ENCODE measurements at regions not wholly inside any gene's neighbourhood (a gene's known extent, or its start where the extent isn't known, plus 50 kb on each side); places are given as distances from the start of the nearest gene placed in this dataset.

GRCh38 chr4:53688186-53688790 lies 97.0 kb upstream of the LNX1 start:
- DNase-seq (ENCODE audit: low read depth) = no peak

GRCh38 chr4:53686521-53686920 lies 95.2 kb upstream of the LNX1 start:
- DNase-seq (ENCODE audit: low read depth) = no peak

DNA sequence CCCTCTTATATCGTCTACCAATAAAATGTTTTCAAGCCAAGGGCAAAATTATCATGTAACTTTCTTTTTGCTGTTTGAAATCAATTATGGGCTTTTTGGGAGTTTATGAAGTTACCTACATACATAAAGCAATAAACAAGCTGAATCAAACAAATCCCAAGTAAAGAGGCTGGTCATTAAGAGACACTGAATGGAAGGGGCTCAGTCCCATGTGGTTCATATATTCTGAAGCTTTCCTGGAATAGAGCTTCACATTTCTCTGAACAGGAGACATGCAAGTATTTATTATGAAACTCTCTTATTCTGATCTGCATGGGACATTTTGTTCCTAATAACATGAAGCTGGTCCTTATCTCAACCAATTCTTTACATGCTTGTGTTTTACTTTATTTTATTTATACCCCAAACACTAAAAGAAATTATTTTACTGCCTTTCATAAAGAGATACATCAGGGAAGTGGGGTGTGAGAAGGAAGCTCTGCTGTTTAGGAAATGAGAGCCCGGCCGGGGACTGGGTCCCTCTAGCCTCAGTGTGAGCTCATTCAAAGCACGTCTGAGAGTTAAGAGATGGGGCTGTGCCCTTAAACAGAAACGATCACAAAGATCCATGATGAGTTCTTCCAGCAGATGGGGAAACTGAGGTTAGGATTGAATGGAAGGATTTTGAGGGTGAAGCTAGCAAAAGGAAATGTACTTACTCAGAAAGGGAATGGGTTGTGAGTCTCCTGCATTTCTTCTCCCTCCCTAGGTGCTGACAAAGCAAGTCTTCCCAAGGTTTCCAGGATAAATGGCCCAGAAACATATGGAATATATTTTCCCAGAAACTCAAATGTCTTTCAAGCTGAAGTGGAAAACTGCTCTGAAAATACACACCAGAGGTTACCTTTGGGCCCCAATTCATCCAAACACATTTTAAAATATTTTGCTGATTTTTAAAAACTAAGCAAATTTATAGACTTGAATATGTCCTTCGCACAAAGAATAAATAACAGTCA lies 93.1 kb upstream of the LNX1 start:
- DNase-seq (ENCODE audit: low read depth) = no peak

GRCh38 chr4:53682908-53683307 lies 91.6 kb upstream of the LNX1 start:
- DNase-seq (ENCODE audit: low read depth) = no peak

GRCh38 chr4:53682196-53682595 lies 90.9 kb upstream of the LNX1 start:
- no peak for DNase-seq (ENCODE audit: low read depth)

- DNase-seq (ENCODE audit: low read depth) = no peak
Observed at GRCh38 chr4:53680598-53680997, 89.3 kb upstream of the LNX1 start.

DNA sequence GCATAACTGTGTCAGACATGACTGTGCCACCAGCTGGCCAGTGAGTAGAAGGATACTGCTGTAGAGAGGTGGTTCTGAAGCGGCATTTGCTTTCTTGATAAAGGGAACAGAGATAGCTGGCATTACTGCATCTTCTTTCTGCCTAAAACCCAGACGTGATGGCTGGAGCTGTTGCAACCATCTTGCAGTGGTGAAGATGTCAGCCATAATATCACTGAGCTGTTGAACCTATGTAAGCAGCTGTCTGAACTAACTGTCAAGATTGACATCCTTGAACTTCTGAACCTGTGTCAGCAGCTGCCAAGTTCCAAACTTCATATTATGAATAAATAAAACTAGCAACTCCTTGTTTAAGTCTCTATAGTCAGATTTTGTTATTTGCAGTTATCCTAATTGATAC lies 88.9 kb upstream of the LNX1 start:
- DNase-seq (ENCODE audit: low read depth) = no peak

- no peak for DNase-seq (ENCODE audit: low read depth)
Observed at GRCh38 chr4:53676402-53676871, 85.2 kb upstream of the LNX1 start.

GRCh38 chr4:53674903-53675302 lies 83.6 kb upstream of the LNX1 start:
- DNase-seq (ENCODE audit: low read depth) = no peak

DNA sequence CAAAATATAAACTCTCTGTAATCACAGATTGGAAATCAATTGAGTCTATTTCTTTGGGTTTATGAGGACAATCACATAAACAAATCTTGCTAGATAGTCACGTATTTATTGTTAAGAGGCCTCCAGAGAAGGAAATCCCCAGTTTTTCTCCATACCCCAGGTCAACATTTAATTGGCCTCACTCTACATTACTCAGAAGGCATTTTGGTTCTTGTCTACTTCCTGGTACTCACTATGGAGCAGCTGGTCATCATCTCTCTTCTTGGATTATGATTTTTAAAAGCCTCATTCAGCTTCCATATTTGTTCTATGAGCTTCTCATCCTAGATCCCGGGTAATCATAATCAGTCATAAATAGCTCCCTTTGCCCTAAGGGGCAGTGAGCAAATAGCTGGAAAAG lies 81.6 kb upstream of the LNX1 start:
- no peak for DNase-seq (ENCODE audit: low read depth)

- no peak for DNase-seq (ENCODE audit: low read depth)
Observed at GRCh38 chr4:53671757-53672156, 80.5 kb upstream of the LNX1 start.

GRCh38 chr4:53659737-53660136 lies 68.5 kb upstream of the LNX1 start:
- DNase-seq (ENCODE audit: low read depth) = no peak

DNA sequence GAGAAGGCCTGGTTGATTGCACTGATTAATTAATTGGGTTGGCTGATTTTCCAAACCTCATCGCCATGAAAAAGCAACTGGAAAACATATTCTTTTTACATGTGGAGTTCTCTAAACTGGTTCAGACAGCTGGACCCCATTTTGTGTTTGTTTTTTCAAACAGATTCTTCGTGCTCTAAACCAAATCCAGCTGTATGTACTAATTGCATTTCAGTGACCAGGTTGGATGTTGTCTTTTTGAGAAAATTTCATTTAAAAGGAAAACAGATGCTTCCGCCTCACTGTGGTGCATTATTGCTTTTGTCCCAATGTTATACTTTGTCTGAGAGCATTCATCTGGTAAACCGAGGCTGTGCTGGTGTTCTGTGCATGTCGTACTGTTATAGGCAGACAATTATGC lies 67.8 kb upstream of the LNX1 start:
- no peak for DNase-seq (ENCODE audit: low read depth)

DNA sequence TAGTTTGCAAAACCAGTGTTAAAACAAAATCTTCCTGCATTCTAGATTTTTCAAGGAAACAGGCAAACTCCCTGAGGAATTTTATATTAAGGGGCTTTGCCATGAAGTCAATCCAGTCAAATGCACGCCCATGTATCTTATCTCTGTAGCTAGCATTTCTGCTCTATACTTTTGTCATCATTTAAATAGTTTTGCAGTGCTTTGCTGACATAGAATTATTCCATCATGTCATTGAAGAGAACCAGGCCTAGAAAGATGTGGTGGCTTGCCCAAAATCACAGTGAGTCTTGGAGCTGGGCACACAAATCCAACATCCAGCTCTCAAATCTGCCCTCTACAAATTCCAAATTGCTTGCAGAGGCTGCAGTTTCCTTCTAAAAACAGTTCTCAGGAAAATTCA lies 66.7 kb upstream of the LNX1 start:
- no peak for DNase-seq (ENCODE audit: low read depth)

DNA sequence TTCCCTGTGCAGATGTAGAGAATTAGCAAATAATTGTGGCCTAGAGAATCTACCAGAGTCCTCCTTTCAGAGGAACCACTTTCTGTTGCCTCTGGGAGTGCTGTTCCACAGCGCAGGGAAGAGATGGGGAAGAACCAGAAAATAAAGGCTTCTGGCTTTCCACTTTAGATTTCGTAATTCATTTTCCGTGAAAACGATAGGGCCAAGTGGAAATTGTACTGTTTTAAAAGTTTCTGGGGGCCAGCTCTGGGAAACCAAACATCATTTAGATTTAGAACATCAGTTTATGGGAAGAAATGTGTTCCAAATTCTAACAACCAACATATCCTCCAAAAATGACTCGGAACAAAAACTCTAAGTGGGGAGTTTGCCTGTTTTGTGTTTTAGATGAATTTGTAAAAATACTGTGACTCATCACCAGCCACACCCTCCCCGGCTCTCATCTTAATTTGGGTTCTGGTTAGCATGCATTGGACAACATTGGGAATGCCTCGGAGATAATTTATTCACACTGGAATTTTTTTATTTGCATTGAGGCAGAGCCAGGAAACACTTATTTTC lies 65.2 kb upstream of the LNX1 start:
- no peak for DNase-seq (ENCODE audit: low read depth)

DNA sequence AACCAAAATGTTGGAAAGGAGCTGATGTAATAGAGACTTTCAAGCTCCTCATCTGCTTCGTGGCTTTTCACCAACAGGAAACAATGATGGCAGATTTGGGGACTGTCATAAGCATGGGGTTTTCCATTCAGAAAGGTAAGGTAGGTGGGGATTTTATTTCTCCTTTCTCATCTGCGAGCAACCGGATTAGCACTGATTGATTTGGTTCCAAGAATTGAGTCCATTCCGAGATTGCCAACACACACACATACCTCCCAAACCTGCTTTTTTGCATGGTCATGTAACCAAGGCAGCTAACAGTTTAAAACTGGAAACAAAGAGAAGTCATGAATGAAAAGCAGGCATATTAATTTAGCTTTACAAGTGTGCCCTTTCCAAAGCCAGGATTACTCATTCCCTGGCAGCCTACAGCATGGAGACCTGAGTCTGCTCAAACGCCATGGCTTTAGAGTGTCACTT lies 63.0 kb upstream of the LNX1 start:
- no peak for DNase-seq (ENCODE audit: low read depth)

DNA sequence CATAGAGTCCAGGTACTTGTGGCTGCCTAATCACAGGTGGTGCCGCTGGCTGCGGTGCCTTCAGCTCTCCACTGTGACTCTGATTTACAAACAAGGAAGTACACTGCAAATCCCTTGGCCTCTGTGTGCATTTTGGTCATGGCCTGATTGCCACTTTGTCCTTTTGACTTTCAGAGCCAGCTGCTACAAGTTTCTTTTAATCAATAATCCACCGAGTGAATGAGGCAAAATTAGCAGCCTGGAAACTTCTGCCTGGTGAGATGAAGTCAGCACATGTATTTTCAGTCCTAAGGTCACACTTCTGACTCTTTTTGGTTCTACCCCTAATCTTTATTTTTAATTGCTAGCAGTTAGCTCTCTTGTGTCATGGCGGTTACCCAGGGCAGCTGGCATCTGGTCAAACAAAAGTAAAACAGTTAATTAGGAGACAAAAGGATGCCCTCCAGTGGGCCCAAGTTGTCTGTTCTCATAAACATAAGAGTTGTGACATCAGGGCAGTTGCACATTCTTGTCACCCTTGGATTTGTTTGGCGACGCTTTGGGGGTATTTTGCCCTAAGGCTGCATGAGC lies 62.3 kb upstream of the LNX1 start:
- no peak for DNase-seq (ENCODE audit: low read depth)

DNA sequence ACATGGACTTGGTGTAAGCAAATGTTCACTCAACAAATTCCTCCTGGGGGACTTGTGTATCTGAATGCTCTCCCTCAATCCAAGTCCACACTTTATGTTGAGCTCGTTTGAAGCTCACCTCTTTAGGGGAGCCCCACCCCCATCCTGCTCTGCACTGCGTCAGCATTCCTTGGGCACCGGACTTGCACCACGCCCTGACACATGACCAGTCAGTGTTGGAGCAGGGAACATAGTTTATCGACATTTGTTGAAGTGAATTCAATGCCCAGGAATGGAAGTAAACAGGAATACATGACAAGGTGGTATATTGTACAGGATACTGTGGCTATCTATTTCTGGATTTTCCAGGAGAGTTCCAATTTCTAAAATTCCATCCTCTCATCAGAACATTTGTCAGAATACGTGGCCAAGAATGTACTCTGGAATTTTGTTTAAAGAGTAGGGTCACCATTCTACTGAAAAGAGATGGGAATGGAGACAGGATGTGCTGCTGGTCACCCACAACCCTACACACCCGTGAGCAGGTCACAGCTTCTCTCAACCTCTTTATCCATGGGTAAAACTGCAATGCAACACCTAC lies 60.0 kb upstream of the LNX1 start:
- no peak for DNase-seq (ENCODE audit: low read depth)

- no peak for DNase-seq (ENCODE audit: low read depth)
Observed at GRCh38 chr4:53649357-53649756, 58.1 kb upstream of the LNX1 start.

GRCh38 chr4:53647547-53647946 lies 56.3 kb upstream of the LNX1 start:
- DNase-seq (ENCODE audit: low read depth) = no peak

GRCh38 chr4:53646795-53647194 lies 55.5 kb upstream of the LNX1 start:
- DNase-seq (ENCODE audit: low read depth) = no peak

- no peak for DNase-seq (ENCODE audit: low read depth)
Observed at GRCh38 chr4:53645108-53645507, 53.8 kb upstream of the LNX1 start.

Data from activated T-helper 1 cell treated with Interleukin-2 at 50 U/mL for 16 hours (primary cell).